HG03354 (cell line): ENCODE measurements at regions not wholly inside any gene's neighbourhood (a gene's known extent, or its start where the extent isn't known, plus 50 kb on each side); places are given as distances from the start of the nearest gene placed in this dataset.

Source experiments
- ATAC-seq: cut with Tn5 transposase; IDR thresholded peaks from one replicate; pipeline ENCODE4 v1.9.1; 2021; ENCODE audit warnings: mild to moderate bottlenecking; ENCODE audit not compliant: unreplicated experiment, poor library complexity, severe bottlenecking

DNA sequence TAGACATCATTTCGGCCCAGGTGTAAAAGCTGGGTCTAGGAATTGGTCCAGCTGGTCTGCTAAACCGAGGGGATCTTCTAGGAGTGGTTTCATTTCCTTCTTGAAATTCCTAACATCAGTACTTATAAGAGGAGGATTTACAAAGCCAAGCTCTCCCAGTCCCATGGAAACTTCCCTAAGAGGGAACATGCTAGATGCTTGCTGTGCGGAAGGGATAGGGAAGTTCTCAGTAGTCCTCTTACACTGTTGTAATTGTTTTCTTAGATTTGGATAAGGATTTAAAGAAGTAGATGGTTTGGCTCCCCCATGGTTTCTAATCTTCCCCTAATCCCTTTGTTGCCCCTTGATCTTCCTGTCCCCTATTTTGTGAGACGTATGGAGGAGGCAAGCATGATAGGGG, 89.7 kb upstream of the XCR1 start:
- ATAC-seq = no peak

GRCh38 chr3:46114323-46114988, 87.2 kb upstream of the XCR1 start:
- ATAC-seq = no peak

DNA sequence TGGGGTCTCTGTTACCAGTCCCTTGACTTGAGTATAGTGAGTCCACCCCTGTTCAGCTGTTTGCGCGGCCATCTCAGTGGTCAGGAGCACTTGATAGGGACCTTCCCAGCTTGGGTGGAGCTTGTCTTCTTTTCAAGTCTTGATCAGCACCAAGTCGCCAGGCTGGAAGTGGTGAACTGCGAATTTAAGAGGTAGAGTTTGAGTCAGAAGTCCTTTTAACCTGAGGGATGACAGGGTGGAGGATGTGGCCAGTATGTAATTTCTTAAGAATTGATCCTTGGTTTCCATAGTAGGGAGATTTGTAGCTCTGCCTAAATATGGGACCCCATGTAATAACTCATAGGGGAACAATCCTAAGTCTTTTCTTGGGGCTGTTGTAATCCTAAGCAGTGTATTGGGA, 86.3 kb upstream of the XCR1 start:
- no peak for ATAC-seq

- no peak for ATAC-seq
Observed at GRCh38 chr3:46112984-46113383, 85.7 kb upstream of the XCR1 start.

- ATAC-seq = no peak
Observed at GRCh38 chr3:46112296-46112695, 85.0 kb upstream of the XCR1 start.

GRCh38 chr3:46110701-46111493, 83.6 kb upstream of the XCR1 start:
- peak; percentile 82 for ATAC-seq

DNA sequence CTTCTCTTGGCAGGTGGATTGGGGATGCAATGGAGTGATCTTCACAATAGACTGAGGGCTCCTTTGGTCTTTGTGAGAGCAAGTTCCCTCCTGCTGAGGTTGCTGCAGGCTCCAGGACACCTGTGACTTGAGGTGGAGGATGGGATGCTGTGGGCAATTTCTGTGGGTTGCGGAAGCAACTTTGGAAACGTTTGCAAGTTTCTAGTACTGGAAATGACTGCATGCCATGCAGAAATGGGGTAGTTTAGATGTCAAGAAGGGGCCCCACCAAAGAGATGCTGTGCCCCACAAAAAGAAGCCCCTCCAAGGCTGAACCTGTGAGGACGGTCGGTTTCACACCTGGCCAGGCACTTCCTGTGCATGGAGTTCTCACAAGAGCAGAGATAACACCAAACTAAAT, 80.4 kb upstream of the XCR1 start:
- ATAC-seq = no peak

GRCh38 chr3:46105306-46105919, 78.1 kb upstream of the XCR1 start:
- ATAC-seq = no peak

DNA sequence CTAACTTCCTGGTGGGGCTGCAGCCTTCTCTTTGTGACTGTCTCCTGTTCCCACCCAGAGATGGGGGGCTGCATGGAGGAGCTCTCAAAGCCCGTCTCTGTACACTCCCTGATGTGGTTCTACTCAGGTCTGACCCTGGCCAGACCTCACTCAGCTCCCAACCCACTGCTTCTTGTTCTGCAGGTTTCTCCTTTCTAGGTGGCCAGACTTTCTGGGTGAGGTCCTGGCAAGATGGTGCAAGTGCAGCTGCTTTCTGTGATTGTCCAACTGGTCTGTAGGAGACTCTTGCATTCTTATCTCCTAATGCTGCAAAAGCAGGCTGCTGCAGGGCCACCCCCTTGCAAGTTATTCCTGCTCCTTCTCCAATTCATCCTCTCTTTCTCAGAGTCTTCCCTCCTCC, 77.4 kb upstream of the XCR1 start:
- ATAC-seq = no peak

- ATAC-seq = no peak
Observed at GRCh38 chr3:46102780-46103130, 75.5 kb upstream of the XCR1 start.

GRCh38 chr3:46102059-46102779, 74.9 kb upstream of the XCR1 start:
- ATAC-seq = no peak

GRCh38 chr3:46100812-46101211, 73.5 kb upstream of the XCR1 start:
- ATAC-seq = no peak

DNA sequence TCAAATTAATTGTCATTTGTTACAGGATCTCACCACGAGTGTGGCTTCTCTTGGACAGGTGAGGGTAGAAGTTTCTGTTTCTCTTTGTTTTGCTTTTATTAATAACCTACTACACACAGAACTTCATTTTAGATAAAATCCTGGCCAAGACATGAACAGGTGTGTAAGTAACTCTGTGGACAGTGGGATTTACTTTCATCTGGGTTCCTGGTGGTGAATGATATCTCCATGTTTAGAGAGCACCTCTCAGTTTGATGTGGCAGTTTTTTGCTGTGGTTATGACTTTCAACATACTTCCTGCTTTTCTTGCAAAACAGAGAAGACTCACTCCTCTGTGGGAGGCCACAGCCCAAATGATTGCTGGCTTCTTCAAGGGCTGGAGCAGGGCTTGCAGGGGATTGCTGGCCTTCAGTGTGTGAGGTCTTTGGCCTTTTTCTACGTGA, 71.1 kb upstream of the XCR1 start:
- ATAC-seq = peak; percentile 55

GRCh38 chr3:46097691-46098241, 70.5 kb upstream of the XCR1 start:
- peak; percentile 28 for ATAC-seq

GRCh38 chr3:46096781-46097180, 69.5 kb upstream of the XCR1 start:
- no peak for ATAC-seq

GRCh38 chr3:46096336-46096735, 69.1 kb upstream of the XCR1 start:
- ATAC-seq = no peak

- peak; percentile 68 for ATAC-seq
Observed at GRCh38 chr3:46095307-46095706, 68.0 kb upstream of the XCR1 start.

DNA sequence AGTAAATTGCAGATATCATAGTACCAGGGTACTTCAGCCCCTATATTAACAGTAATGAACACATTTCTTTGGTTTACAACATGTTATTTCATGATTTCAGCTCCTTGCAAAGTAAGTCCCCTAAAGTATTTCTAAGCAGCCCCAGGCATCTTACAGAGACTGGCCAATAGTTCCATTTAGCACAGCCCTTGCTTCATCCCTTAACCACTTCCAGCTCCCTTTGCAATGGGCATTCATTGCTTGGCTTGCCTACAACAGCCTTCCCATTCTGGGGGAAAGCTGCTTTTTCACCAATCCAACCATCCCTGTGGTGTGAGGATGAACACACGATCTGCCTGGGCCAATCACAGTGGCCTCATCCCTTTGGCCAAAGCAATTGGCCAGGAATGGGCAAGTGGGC, 67.2 kb upstream of the XCR1 start:
- ATAC-seq = no peak

DNA sequence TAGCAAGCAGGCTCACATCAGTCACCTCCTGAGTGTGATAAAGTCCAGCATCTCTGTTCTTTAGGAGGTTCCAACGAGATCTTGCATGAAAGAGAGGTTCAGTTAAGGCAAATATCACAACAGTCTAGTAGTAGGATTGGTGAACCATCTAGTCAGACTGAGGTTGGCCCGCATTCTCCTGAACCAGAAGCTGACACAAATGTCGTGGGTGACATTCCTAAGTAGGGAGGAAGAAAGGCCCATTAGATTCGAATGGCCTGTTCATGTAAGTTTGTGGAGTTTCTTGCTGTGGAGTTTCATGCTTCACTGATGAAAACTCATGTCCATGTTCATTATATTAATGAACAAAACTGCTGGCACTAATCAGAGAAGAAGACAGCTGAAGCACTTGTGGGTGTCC, 66.7 kb upstream of the XCR1 start:
- no peak for ATAC-seq

DNA sequence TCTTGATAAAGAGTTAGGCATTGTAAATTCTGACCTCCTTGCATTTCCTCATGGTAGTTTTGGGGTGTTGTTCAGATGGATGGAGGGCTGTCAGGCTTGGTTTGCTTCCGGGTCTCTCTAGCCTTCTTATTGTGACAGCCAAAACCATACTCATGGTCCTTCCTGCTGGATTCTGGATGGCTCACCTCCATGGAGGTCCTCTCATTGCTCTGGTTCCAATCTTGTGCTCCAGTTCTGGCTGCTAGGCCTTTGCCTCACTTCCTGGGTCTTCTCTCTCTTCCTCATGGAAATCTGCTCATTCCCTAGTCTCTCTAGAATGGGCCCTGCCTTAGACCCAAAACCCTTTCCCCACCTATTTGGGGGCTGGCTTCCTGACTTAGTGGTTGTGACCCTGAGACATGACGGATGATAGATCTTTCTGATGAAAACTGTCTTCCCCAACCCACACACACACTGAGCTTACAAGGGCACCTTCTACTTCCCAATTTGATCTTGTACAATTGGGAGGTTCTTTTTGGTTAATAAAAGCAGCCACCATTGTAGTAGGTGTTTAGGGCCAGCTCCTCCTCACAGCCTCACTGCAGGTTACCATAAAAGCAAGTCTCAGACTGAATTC, 66.2 kb upstream of the XCR1 start:
- ATAC-seq = no peak
